Esophagus squamous epithelium (tissue), 4 donors: ENCODE measurements at regions not wholly inside any gene's neighbourhood (a gene's known extent, or its start where the extent isn't known, plus 50 kb on each side); places are given as distances from the start of the nearest gene placed in this dataset.

ENCODE experiments used
- POLR2A ChIP-seq, 4 donors: fragments of 450-650 bp; IDR thresholded peaks; one replicate each; pipeline ENCODE4 v1.6.1; 2017; ENCODE audit warnings: antibody characterized with exemption in 4 of 4, mild to moderate bottlenecking in 4 of 4, moderate library complexity in 3 of 4
- TF ChIP-seq, protein P1 (sequence below), 6 experiments: fragments of 450-650 bp in 4 of 6; fragments of 200-600 bp in 2 of 6; sonication (generic) in 2 of 6; IDR thresholded peaks; one replicate each; pipeline ENCODE4 v1.5.1; 2016 to 2019; ENCODE audit warnings: antibody characterized with exemption in 6 of 6, mild to moderate bottlenecking in 4 of 6, moderate library complexity in 4 of 6

DNA sequence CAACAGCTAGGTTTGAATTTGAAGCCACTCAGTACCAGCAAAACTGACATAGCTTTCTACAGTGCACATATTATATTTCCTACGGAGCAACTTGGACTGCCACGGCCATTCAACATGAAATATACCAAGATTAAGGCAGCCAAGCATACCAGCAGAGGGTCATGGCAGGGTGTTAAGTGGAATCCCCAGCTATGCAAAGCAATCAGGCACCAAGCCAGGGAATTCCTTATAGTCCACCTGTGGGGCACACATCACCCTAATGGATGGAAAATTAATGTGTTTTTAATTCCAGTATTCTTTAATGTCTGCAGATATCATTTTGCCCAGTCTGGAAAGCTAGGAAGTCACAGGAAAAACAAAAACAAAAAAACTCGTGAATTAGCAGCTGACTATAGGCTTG, 1190.3 kb downstream of the EFNB2 start:
- TF ChIP-seq, protein P1, sequence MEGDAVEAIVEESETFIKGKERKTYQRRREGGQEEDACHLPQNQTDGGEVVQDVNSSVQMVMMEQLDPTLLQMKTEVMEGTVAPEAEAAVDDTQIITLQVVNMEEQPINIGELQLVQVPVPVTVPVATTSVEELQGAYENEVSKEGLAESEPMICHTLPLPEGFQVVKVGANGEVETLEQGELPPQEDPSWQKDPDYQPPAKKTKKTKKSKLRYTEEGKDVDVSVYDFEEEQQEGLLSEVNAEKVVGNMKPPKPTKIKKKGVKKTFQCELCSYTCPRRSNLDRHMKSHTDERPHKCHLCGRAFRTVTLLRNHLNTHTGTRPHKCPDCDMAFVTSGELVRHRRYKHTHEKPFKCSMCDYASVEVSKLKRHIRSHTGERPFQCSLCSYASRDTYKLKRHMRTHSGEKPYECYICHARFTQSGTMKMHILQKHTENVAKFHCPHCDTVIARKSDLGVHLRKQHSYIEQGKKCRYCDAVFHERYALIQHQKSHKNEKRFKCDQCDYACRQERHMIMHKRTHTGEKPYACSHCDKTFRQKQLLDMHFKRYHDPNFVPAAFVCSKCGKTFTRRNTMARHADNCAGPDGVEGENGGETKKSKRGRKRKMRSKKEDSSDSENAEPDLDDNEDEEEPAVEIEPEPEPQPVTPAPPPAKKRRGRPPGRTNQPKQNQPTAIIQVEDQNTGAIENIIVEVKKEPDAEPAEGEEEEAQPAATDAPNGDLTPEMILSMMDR (IDR thresholded peaks at IDR 0.05) = no peak
- TF ChIP-seq POLR2A (IDR thresholded peaks at IDR 0.05) = no peak
